ENCODE measurements at regions not wholly inside any gene's neighbourhood (a gene's known extent, or its start where the extent isn't known, plus 50 kb on each side); places are given as distances from the start of the nearest gene placed in this dataset.

DNA sequence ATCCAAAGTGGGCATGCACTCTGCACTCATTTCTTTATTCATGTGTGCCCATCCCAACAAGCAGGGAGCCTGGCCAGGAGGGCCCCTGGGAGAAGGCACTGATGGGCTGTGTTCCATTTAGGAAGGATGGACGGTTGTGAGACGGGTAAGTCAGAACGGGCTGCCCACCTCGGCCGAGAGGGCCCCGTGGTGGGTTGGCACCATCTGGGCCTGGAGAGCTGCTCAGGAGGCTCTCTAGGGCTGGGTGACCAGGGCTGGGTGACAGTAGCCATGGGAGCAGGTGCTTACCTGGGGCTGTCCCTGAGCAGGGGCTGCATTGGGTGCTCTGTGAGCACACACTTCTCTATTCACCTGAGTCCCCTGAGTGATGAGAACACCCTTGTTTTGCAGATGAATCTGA, 129.3 kb upstream of the B3GAT1 start:
- no peak overlapping the region for H3K4me3 ChIP-seq (ENCODE audit: control insufficient read depth, low read depth, low read length)
- no peak for DNase-seq (ENCODE audit: low read depth)
- TF ChIP-seq CTCF (IDR thresholded peaks at IDR 0.05; ENCODE audit: control insufficient read depth, insufficient read depth, low read depth, low read length, missing control alignments): no peak

DNA sequence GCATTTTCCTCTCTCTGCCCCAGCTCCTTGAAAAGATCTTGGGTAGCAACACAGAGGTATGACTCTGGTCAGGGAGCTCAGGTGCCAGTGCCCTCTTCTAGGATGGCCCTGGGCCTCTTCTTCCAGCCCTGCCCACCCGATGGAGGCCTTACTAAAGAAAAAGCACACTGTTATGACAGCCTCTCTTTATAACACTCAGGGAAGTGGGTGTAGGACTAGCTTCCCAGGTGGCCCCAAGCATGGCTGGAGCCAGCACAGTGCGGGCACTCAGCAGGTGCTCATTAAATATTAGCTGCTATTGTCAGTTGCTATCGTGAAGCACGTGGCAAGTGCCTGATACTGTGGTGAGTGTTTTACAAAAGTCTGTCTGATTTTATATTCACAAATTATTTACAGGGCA, 127.2 kb upstream of the B3GAT1 start:
- H3K4me3 ChIP-seq (ENCODE audit: control insufficient read depth, low read depth, low read length): no peak overlapping the region
- no peak for TF ChIP-seq CTCF (IDR thresholded peaks at IDR 0.05; ENCODE audit: control insufficient read depth, insufficient read depth, low read depth, low read length, missing control alignments)
- DNase-seq (ENCODE audit: low read depth): no peak

- TF ChIP-seq CTCF (IDR thresholded peaks at IDR 0.05; ENCODE audit: control insufficient read depth, insufficient read depth, low read depth, low read length, missing control alignments): no peak
- no peak overlapping the region for H3K4me3 ChIP-seq (ENCODE audit: control insufficient read depth, low read depth, low read length)
- no peak for DNase-seq (ENCODE audit: low read depth)
Measured at GRCh38 chr11:134538742-134539141, 126.7 kb upstream of the B3GAT1 start.

DNA sequence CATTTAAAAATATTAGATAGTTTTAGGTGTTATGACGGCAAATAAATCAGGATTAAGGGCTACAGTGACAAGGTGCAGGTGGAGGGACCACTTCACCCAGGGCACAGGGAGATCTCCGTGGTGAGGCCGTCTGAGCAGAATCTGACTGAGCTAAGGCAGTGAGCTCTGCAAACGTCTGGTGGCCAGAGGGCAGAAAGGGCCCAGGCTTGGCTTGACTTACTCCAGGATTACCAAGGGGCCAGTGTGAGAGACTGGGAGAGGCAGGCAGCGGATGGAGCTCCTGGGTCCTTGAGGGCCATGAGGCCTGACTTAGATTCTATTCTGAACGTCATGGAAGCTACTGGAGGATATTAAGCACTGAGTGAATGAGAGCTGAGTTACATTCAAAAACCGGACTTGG, 125.9 kb upstream of the B3GAT1 start:
- no peak for TF ChIP-seq CTCF (IDR thresholded peaks at IDR 0.05; ENCODE audit: control insufficient read depth, insufficient read depth, low read depth, low read length, missing control alignments)
- DNase-seq (ENCODE audit: low read depth): no peak
- H3K4me3 ChIP-seq (ENCODE audit: control insufficient read depth, low read depth, low read length): no peak overlapping the region

DNA sequence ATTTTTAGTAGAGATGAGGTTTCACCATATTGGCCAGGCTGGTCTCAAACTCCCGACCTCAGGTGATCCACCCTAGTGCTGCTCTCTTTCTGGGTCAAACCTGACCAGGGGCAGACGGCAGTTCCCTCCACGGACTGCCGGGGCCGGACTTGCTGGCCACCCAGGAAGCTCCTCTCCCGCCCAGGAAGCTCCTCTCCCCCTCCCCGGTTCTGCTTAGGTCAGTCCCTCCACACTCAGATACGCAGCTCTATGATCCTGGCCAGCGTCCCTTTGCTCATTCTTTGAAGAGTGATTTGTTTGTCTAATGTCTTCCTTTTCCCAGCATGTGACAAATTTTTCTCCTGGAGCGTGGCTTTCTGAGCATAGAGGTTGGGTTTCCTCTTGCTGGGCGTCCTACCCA, 125.3 kb upstream of the B3GAT1 start:
- DNase-seq (ENCODE audit: low read depth): no peak
- no peak for TF ChIP-seq CTCF (IDR thresholded peaks at IDR 0.05; ENCODE audit: control insufficient read depth, insufficient read depth, low read depth, low read length, missing control alignments)
- no peak overlapping the region for H3K4me3 ChIP-seq (ENCODE audit: control insufficient read depth, low read depth, low read length)

DNA sequence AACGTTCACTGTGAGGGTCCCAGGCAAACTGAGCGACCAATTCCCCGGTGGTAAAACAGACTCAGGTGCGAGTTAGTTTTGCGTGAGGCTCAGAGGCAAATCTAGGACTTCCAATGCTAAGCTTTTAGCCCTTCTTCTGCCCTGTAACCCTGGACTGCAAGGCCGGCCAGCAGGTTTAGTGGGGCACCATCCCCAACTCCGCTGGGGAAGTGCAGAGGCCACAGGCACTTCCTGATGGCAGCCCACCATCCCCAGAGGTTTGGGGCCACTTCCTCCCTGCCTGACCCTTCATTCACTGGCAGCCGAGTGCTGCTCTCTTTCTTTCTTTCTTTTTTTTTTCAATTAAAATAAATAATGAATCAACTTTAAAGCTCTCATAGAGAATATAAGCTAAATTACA, 124.6 kb upstream of the B3GAT1 start:
- no peak overlapping the region for H3K4me3 ChIP-seq (ENCODE audit: control insufficient read depth, low read depth, low read length)
- no peak for TF ChIP-seq CTCF (IDR thresholded peaks at IDR 0.05; ENCODE audit: control insufficient read depth, insufficient read depth, low read depth, low read length, missing control alignments)
- DNase-seq (ENCODE audit: low read depth): no peak

DNA sequence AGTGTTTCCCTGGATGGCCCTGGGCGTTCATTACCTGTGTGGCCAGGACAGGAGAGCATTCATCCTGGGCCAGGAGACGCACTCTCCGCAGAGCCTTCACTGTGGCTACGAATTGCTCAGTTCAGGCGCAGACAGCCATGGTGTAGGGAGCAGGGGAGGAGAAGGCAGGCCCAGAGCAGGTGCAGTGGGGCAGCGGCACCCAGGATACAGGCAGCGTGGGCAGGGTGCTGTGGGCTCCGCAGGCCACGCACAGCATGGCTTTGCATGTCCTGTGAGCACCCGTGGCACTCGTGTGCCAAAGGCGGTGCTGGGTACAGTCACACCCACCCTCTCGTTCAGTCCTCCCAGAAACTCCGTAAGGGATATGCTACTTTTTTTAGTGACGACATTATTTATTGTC, 124.2 kb upstream of the B3GAT1 start:
- DNase-seq (ENCODE audit: low read depth): no peak
- no peak overlapping the region for H3K4me3 ChIP-seq (ENCODE audit: control insufficient read depth, low read depth, low read length)
- no peak for TF ChIP-seq CTCF (IDR thresholded peaks at IDR 0.05; ENCODE audit: control insufficient read depth, insufficient read depth, low read depth, low read length, missing control alignments)

All from AG09309 (cell line).